NCI-H2081 (cell line): ENCODE measurements at regions not wholly inside any gene's neighbourhood (a gene's known extent, or its start where the extent isn't known, plus 50 kb on each side); places are given as distances from the start of the nearest gene placed in this dataset.

Experiments
- DNase-seq, 2 experiments: peaks; one replicate each; lab custom pipeline; 2025; lab: John Stamatoyannopoulos, UW

GRCh38 chr1:84090447-84091245 is 53.4 kb upstream of the PRKACB start:
- peak in 1 of 2 experiments; percentile 18 for DNase-seq

GRCh38 chr1:84089867-84090266 is 54.2 kb upstream of the PRKACB start:
- DNase-seq: no peak

GRCh38 chr1:84089465-84089864 is 54.6 kb upstream of the PRKACB start:
- DNase-seq: no peak

- DNase-seq: no peak
Observed at GRCh38 chr1:84086616-84087015, 57.5 kb upstream of the PRKACB start.

- DNase-seq: no peak
Observed at GRCh38 chr1:84086189-84086588, 57.9 kb upstream of the PRKACB start.

GRCh38 chr1:84083307-84083706 is 60.8 kb upstream of the PRKACB start:
- peak in 1 of 2 experiments; percentile 27 for DNase-seq

GRCh38 chr1:84078842-84079202 is 65.2 kb upstream of the PRKACB start:
- DNase-seq: no peak

- peak; percentile 35 to 62 for DNase-seq
Observed at GRCh38 chr1:84078108-84078841, 65.8 kb upstream of the PRKACB start.

- DNase-seq: peak; percentile 88 to 93
Observed at GRCh38 chr1:84077476-84078107, 66.5 kb upstream of the PRKACB start.

- no peak for DNase-seq
Observed at GRCh38 chr1:84073266-84073665, 70.8 kb upstream of the PRKACB start.

GRCh38 chr1:84069236-84069845 is 70.4 kb upstream of the TTLL7 start:
- peak; percentile 20 to 46 for DNase-seq

- DNase-seq: no peak
Observed at GRCh38 chr1:84062496-84062895, 63.6 kb upstream of the TTLL7 start.

- DNase-seq: no peak
Observed at GRCh38 chr1:84061336-84061735, 62.4 kb upstream of the TTLL7 start.

GRCh38 chr1:84060781-84061180 is 61.8 kb upstream of the TTLL7 start:
- no peak for DNase-seq

GRCh38 chr1:84048820-84049219 is 49.9 kb upstream of the TTLL7 start:
- no peak for DNase-seq
